HG03280 (cell line): ENCODE measurements at regions not wholly inside any gene's neighbourhood (a gene's known extent, or its start where the extent isn't known, plus 50 kb on each side); places are given as distances from the start of the nearest gene placed in this dataset.
A peak's percentile ranks its signal among the peaks of the same experiment; 100 is the strongest.
"Not testable (repeated sequence)": the region's sequence is repeated elsewhere in the genome, so short reads cannot be mapped to it uniquely, and the experiment has no call there.

Source experiments
- ATAC-seq: cut with Tn5 transposase; IDR thresholded peaks from one replicate; pipeline ENCODE4 v1.9.1; 2021; ENCODE audit warnings: mild to moderate bottlenecking, moderate library complexity; ENCODE audit not compliant: unreplicated experiment

GRCh38 chr3:17847156-17847555 lies 104.7 kb upstream of the TBC1D5 start:
- peak; percentile 51 for ATAC-seq

GRCh38 chr3:17846466-17846865 lies 104.0 kb upstream of the TBC1D5 start:
- ATAC-seq, result no peak

- no peak for ATAC-seq
Observed at GRCh38 chr3:17845026-17845812, 102.8 kb upstream of the TBC1D5 start.

- ATAC-seq, result no peak
Observed at GRCh38 chr3:17844236-17844635, 101.8 kb upstream of the TBC1D5 start.

GRCh38 chr3:17841190-17841828 lies 98.9 kb upstream of the TBC1D5 start:
- ATAC-seq, result peak; percentile 91

GRCh38 chr3:17840651-17841050 lies 98.2 kb upstream of the TBC1D5 start:
- ATAC-seq, result no peak

- no peak for ATAC-seq
Observed at GRCh38 chr3:17840126-17840525, 97.7 kb upstream of the TBC1D5 start.

GRCh38 chr3:17836919-17837318 lies 94.5 kb upstream of the TBC1D5 start:
- no peak for ATAC-seq

- ATAC-seq, result no peak
Observed at GRCh38 chr3:17836092-17836491, 93.7 kb upstream of the TBC1D5 start.

GRCh38 chr3:17833786-17834559 lies 91.5 kb upstream of the TBC1D5 start:
- ATAC-seq, result no peak

- ATAC-seq, result no peak
Observed at GRCh38 chr3:17832016-17832415, 89.6 kb upstream of the TBC1D5 start.

- ATAC-seq, result no peak
Observed at GRCh38 chr3:17831366-17831765, 88.9 kb upstream of the TBC1D5 start.

GRCh38 chr3:17830788-17831187 lies 88.4 kb upstream of the TBC1D5 start:
- no peak for ATAC-seq

GRCh38 chr3:17828388-17828787 lies 86.0 kb upstream of the TBC1D5 start:
- no peak for ATAC-seq

GRCh38 chr3:17825298-17825697 lies 82.9 kb upstream of the TBC1D5 start:
- no peak for ATAC-seq

GRCh38 chr3:17823816-17824215 lies 81.4 kb upstream of the TBC1D5 start:
- ATAC-seq, result no peak

GRCh38 chr3:17823036-17823435 lies 80.6 kb upstream of the TBC1D5 start:
- no peak for ATAC-seq

- no peak for ATAC-seq
Observed at GRCh38 chr3:17820704-17821103, 78.3 kb upstream of the TBC1D5 start.

GRCh38 chr3:17820275-17820674 lies 77.8 kb upstream of the TBC1D5 start:
- no peak for ATAC-seq

GRCh38 chr3:17817973-17818372 lies 75.5 kb upstream of the TBC1D5 start:
- not testable (repeated sequence) for ATAC-seq

GRCh38 chr3:17817545-17817944 lies 75.1 kb upstream of the TBC1D5 start:
- no peak for ATAC-seq

GRCh38 chr3:17816839-17817238 lies 74.4 kb upstream of the TBC1D5 start:
- ATAC-seq, result not testable (repeated sequence)
